Esophagus muscularis mucosa (tissue), 4 donors: ENCODE measurements at regions not wholly inside any gene's neighbourhood (a gene's known extent, or its start where the extent isn't known, plus 50 kb on each side); places are given as distances from the start of the nearest gene placed in this dataset.

Experiments
- DNase-seq: peaks from one replicate; pipeline ENCODE4 v3.0.0-alpha.2; 2017; ENCODE audit errors: extremely low spot score
- H3K27ac ChIP-seq, 4 donors: fragments of 200-600 bp; sonication (generic); replicated peaks in 1 of 4; 1 replicate in 3 of 4; 2 replicates in 1 of 4; pipeline ENCODE4 v1.5.1; 2016 to 2019; ENCODE audit warnings: mild to moderate bottlenecking in 1 of 4
- H3K27me3 ChIP-seq, 4 donors: fragments of 200-600 bp; sonication (generic); one replicate each; pipeline versions ENCODE4 v1.5.1 to v1.6.0; 2016 to 2019
- H3K36me3 ChIP-seq, 4 donors: fragments of 200-600 bp; sonication (generic); one replicate each; pipeline ENCODE4 v1.5.1; 2016 to 2019
- H3K4me1 ChIP-seq, 4 donors: fragments of 200-600 bp; sonication (generic); one replicate each; pipeline ENCODE4 v1.5.1; 2016 to 2019
- H3K4me3 ChIP-seq, 4 donors: fragments of 200-600 bp; sonication (generic); 1 replicate in 2 of 4; 2 replicates in 2 of 4; pipeline ENCODE4 v1.5.1; 2016 to 2019; ENCODE audit warnings: mild to moderate bottlenecking in 4 of 4, moderate library complexity in 1 of 4
- H3K9me3 ChIP-seq, 4 donors: fragments of 200-600 bp; sonication (generic); 1 replicate in 3 of 4; 2 replicates in 1 of 4; pipeline ENCODE4 v1.5.1; 2016 to 2019
- EP300 ChIP-seq: sonication (generic); formaldehyde crosslinking; IDR thresholded peaks from one replicate; pipeline ENCODE4 v1.6.1; 2017; ENCODE audit warnings: antibody characterized with exemption
- POLR2A ChIP-seq: fragments of 450-650 bp; IDR thresholded peaks from one replicate; pipeline ENCODE4 v1.6.1; 2017; ENCODE audit warnings: antibody characterized with exemption, moderate library complexity, mild to moderate bottlenecking, low read depth
- POLR2AphosphoS5 ChIP-seq, 2 donors: sonication (generic); formaldehyde crosslinking; IDR thresholded peaks; one replicate each; pipeline ENCODE4 v1.6.1; 2017; ENCODE audit warnings: antibody characterized with exemption in 2 of 2
- WGBS: methylation state at CpG from one replicate; pipeline ENCODE4 v1.1.5; 2018; 5-methylcytosine and 5-hydroxymethylcytosine counted together
- intact Hi-C: fragments of 100-400 bp; cut with DNase I; formaldehyde crosslinking; loops from one replicate; pipeline ENCODE4 v1.15.1; 2023
- TF ChIP-seq, protein P1 (sequence below), 3 experiments: fragments of 200-600 bp in 2 of 3; fragments of 450-650 bp in 1 of 3; sonication (generic) in 2 of 3; IDR thresholded peaks; one replicate each; pipeline ENCODE4 v1.5.1; 2017 to 2019; ENCODE audit warnings: antibody characterized with exemption in 3 of 3, mild to moderate bottlenecking in 2 of 3, moderate library complexity in 1 of 3

DNA sequence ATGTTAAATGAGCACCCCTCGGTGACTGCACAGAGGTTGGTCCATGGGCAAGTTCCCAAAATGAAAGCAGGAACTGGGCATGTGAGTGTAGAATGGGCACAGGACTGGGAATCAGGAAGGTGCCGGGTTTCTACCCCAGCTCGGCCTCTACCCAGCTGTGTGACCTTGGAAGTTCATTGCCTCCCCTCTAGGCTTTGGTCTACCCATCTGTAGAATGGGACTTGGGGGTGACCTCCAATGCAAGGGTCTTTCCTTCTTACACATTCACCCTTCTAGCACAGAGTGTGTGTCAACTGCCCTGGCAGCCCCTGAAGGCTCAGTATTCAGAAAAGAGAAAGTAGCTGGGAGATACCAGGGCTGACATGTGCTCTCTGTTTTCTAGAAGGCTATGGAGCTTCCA is 72.3 kb upstream of the PIAS1 start:
- H3K4me1 ChIP-seq = no peaks in the 10 kb centered on the region
- WGBS = 93% methylated on average over 3 of the region's 3 CpGs
- no peak overlapping the region for H3K4me3 ChIP-seq
- H3K27ac ChIP-seq = no peak overlapping the region
- TF ChIP-seq, protein P1, sequence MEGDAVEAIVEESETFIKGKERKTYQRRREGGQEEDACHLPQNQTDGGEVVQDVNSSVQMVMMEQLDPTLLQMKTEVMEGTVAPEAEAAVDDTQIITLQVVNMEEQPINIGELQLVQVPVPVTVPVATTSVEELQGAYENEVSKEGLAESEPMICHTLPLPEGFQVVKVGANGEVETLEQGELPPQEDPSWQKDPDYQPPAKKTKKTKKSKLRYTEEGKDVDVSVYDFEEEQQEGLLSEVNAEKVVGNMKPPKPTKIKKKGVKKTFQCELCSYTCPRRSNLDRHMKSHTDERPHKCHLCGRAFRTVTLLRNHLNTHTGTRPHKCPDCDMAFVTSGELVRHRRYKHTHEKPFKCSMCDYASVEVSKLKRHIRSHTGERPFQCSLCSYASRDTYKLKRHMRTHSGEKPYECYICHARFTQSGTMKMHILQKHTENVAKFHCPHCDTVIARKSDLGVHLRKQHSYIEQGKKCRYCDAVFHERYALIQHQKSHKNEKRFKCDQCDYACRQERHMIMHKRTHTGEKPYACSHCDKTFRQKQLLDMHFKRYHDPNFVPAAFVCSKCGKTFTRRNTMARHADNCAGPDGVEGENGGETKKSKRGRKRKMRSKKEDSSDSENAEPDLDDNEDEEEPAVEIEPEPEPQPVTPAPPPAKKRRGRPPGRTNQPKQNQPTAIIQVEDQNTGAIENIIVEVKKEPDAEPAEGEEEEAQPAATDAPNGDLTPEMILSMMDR (IDR thresholded peaks at IDR 0.05) = no peak
- TF ChIP-seq POLR2AphosphoS5 (IDR thresholded peaks at IDR 0.05) = no peak
- TF ChIP-seq EP300 = no peak
- H3K27me3 ChIP-seq = no peaks in the 10 kb centered on the region
- intact Hi-C loops = no loop called here
- H3K36me3 ChIP-seq = no peaks in the 10 kb centered on the region
- H3K9me3 ChIP-seq = no peaks in the 10 kb centered on the region
- no peak for DNase-seq

DNA sequence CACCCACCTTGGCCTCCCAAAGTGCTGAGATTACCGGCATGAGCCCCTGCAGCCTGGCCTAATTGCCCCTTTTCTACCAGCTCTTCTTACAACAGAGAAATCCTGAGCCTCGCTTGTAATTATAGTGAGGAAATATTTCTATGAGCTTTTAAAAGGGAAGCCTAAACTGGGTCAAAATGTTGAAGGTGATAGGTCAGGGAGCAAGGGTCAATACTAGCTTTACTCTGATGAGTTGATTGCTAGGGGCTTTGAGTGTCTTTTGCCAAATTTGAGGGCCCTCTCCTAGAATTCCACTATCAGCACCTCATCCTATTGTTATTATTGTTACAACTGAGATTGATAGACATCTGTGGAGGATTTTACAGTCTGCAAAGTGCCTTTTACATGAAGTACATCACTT is 62.4 kb upstream of the PIAS1 start:
- no peak overlapping the region for H3K27ac ChIP-seq
- intact Hi-C loops = no loop called here
- no peak overlapping the region for H3K4me3 ChIP-seq
- H3K36me3 ChIP-seq = no peaks in the 10 kb centered on the region
- DNase-seq = no peak
- H3K4me1 ChIP-seq = no peaks in the 10 kb centered on the region
- H3K27me3 ChIP-seq = no peaks in the 10 kb centered on the region
- no peak for TF ChIP-seq POLR2A
- TF ChIP-seq EP300 = no peak
- no peak for TF ChIP-seq POLR2AphosphoS5 (IDR thresholded peaks at IDR 0.05)
- TF ChIP-seq, protein P1 (IDR thresholded peaks at IDR 0.05) = no peak
- 100% methylated on average over 2 of the region's 2 CpGs for WGBS
- no peaks in the 10 kb centered on the region for H3K9me3 ChIP-seq

DNA sequence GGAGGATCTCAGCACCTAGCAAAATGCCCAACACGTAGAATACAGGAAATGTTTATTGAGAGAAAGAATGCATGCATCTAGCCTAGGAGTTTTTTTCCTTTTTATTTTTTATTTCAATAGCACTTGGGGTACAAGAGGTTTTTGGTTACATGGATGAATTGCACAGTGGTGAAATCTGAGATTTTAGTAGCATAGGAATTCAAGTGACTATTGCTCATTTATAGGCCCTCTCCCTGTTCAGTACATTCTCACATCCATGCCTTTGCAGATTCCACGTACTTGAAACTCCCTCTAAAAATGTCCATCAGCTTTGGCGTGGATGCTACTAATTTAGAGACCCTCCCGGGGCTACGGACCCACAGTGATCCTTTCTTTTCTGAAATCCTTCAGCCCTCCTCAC is 61.7 kb upstream of the PIAS1 start:
- no peak for TF ChIP-seq POLR2A
- TF ChIP-seq POLR2AphosphoS5 (IDR thresholded peaks at IDR 0.05) = no peak
- TF ChIP-seq EP300 = no peak
- Histone ChIP-seq H3K9me3 (no peaks in the 10 kb centered on the region), H3K36me3 (no peaks in the 10 kb centered on the region), H3K4me3 (no peak overlapping the region), H3K4me1 (no peaks in the 10 kb centered on the region), H3K27ac (no peak overlapping the region), H3K27me3 (no peaks in the 10 kb centered on the region)
- no peak for DNase-seq
- 94% methylated on average over 5 of the region's 5 CpGs for WGBS
- intact Hi-C loops = no loop called here

DNA sequence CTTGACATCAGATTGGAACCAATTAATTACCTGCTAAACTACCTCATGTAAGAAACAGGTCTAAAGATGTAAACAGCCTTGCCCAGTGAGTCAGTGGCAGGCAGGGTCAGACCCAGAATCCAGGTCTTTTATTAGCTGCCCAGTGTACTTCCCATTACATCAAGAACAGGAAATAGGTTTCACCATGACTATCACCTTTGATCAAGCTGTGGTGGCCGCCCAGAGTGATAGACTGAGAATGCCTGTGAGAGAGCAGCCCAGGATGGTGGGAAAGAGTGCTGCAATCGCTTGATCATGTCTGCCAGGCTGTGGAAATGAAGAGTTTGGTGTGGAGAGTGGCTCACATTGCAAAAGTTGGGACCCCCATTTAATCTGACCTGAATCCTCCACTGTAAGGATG is 61.3 kb upstream of the PIAS1 start:
- 100% methylated on average over 2 of the region's 2 CpGs for WGBS
- Histone ChIP-seq H3K36me3 (no peaks in the 10 kb centered on the region), H3K27me3 (no peaks in the 10 kb centered on the region), H3K9me3 (no peaks in the 10 kb centered on the region), H3K27ac (no peak overlapping the region), H3K4me3 (no peak overlapping the region), H3K4me1 (no peaks in the 10 kb centered on the region)
- no peak for DNase-seq
- TF ChIP-seq POLR2A (no peak), POLR2AphosphoS5 (IDR thresholded peaks at IDR 0.05) (no peak), EP300 (no peak)
- TF ChIP-seq, protein P1 (IDR thresholded peaks at IDR 0.05) = no peak
- intact Hi-C loops = no loop called here

DNA sequence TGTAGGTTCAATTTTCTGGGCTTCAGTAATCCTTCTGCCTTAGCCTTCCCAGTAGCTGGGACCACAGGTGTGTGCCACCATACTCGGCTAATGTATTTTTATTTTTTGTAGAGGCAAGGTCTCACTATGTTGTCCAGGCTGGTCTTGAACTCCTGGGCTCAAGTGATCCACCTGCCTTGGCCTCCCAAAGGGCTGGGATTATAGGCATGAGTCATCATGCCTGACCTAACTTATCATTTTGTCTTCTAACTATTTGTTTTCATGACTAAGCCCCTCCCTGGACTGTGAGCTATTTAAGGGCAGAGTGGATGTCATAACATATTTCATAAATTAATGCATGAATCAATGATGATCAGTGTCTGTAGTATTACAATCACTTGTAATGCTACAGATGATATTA is 56.1 kb upstream of the PIAS1 start:
- TF ChIP-seq EP300 (no peak), POLR2AphosphoS5 (IDR thresholded peaks at IDR 0.05) (no peak), POLR2A (no peak)
- TF ChIP-seq, protein P1 (IDR thresholded peaks at IDR 0.05) = no peak
- peaks cover 0 to 11% (median 8%) of the 10 kb centered on the region in 4 donors for H3K4me1 ChIP-seq
- no peak for DNase-seq
- no peak overlapping the region for H3K27ac ChIP-seq
- H3K9me3 ChIP-seq = no peaks in the 10 kb centered on the region
- H3K27me3 ChIP-seq = no peaks in the 10 kb centered on the region
- 100% methylated on average over 1 of the region's 1 CpG for WGBS
- no peaks in the 10 kb centered on the region for H3K36me3 ChIP-seq
- H3K4me3 ChIP-seq = no peak overlapping the region
- intact Hi-C loops = no loop called here
